ENCODE measurements at regions not wholly inside any gene's neighbourhood (a gene's known extent, or its start where the extent isn't known, plus 50 kb on each side); places are given as distances from the start of the nearest gene placed in this dataset.

- TF ChIP-seq ZNF256 (CRISPR knock-in tag; conservative IDR thresholded peaks at IDR 0.05) (no peak), ZNF577 (CRISPR knock-in tag; IDR thresholded peaks at IDR 0.05; ENCODE audit: borderline replicate concordance, low read depth) (no peak), FOSL2 (CRISPR knock-in tag; IDR thresholded peaks at IDR 0.05) (no peak), ZNF776 (CRISPR knock-in tag; IDR thresholded peaks at IDR 0.05) (peak; percentile 55; the same call in 1 of the 2 replicates), FOXA1 (IDR thresholded peaks at IDR 0.05) (no peak), FOXA1 (CRISPR knock-in tag; IDR thresholded peaks at IDR 0.05) (no peak), ATAD3A (CRISPR knock-in tag; IDR thresholded peaks at IDR 0.05) (no peak), HIVEP1 (CRISPR knock-in tag; IDR thresholded peaks at IDR 0.05) (0 out of 2 replicates have a peak, but pooled peaks have one; percentile 27), ZSCAN29 (CRISPR knock-in tag; conservative IDR thresholded peaks at IDR 0.05) (no peak), AGO2 (optimal IDR thresholded peaks at IDR 0.05; ENCODE audit: low read depth, low read length) (no peak), ZZZ3 (CRISPR knock-in tag; IDR thresholded peaks at IDR 0.05; ENCODE audit: borderline replicate concordance) (no peak), ZNF460 (CRISPR knock-in tag; IDR thresholded peaks at IDR 0.05; ENCODE audit: borderline replicate concordance) (no peak), GABPA (IDR thresholded peaks at IDR 0.05; ENCODE audit: low read depth, low read length) (no peak), GABPA (CRISPR knock-in tag; IDR thresholded peaks at IDR 0.05; ENCODE audit: low read depth) (no peak), ZGPAT (CRISPR knock-in tag; IDR thresholded peaks at IDR 0.05) (peak; percentile 12; the same call in 1 of the 2 replicates), MAF1 (CRISPR knock-in tag; IDR thresholded peaks at IDR 0.05; ENCODE audit: borderline replicate concordance) (no peak), CEBPB (IDR thresholded peaks at IDR 0.05; ENCODE audit: borderline replicate concordance, low read depth, low read length) (no peak), SOX6 (IDR thresholded peaks at IDR 0.05) (no peak), SOX6 (CRISPR knock-in tag; IDR thresholded peaks at IDR 0.05) (peak; percentile 4; the same call in 1 of the 2 replicates), ZNF124 (CRISPR knock-in tag; IDR thresholded peaks at IDR 0.05) (0 out of 2 replicates have a peak, but pooled peaks have one; percentile 15)
- TF ChIP-seq, protein P1, sequence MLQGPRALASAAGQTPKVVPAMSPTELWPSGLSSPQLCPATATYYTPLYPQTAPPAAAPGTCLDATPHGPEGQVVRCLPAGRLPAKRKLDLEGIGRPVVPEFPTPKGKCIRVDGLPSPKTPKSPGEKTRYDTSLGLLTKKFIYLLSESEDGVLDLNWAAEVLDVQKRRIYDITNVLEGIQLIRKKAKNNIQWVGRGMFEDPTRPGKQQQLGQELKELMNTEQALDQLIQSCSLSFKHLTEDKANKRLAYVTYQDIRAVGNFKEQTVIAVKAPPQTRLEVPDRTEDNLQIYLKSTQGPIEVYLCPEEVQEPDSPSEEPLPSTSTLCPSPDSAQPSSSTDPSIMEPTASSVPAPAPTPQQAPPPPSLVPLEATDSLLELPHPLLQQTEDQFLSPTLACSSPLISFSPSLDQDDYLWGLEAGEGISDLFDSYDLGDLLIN (CRISPR knock-in tag; IDR thresholded peaks at IDR 0.05; ENCODE audit: borderline replicate concordance): no peak
- TF ChIP-seq, protein P2, sequence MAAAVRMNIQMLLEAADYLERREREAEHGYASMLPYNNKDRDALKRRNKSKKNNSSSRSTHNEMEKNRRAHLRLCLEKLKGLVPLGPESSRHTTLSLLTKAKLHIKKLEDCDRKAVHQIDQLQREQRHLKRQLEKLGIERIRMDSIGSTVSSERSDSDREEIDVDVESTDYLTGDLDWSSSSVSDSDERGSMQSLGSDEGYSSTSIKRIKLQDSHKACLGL (CRISPR knock-in tag; IDR thresholded peaks at IDR 0.05): no peak
- TF ChIP-seq, protein P3, sequence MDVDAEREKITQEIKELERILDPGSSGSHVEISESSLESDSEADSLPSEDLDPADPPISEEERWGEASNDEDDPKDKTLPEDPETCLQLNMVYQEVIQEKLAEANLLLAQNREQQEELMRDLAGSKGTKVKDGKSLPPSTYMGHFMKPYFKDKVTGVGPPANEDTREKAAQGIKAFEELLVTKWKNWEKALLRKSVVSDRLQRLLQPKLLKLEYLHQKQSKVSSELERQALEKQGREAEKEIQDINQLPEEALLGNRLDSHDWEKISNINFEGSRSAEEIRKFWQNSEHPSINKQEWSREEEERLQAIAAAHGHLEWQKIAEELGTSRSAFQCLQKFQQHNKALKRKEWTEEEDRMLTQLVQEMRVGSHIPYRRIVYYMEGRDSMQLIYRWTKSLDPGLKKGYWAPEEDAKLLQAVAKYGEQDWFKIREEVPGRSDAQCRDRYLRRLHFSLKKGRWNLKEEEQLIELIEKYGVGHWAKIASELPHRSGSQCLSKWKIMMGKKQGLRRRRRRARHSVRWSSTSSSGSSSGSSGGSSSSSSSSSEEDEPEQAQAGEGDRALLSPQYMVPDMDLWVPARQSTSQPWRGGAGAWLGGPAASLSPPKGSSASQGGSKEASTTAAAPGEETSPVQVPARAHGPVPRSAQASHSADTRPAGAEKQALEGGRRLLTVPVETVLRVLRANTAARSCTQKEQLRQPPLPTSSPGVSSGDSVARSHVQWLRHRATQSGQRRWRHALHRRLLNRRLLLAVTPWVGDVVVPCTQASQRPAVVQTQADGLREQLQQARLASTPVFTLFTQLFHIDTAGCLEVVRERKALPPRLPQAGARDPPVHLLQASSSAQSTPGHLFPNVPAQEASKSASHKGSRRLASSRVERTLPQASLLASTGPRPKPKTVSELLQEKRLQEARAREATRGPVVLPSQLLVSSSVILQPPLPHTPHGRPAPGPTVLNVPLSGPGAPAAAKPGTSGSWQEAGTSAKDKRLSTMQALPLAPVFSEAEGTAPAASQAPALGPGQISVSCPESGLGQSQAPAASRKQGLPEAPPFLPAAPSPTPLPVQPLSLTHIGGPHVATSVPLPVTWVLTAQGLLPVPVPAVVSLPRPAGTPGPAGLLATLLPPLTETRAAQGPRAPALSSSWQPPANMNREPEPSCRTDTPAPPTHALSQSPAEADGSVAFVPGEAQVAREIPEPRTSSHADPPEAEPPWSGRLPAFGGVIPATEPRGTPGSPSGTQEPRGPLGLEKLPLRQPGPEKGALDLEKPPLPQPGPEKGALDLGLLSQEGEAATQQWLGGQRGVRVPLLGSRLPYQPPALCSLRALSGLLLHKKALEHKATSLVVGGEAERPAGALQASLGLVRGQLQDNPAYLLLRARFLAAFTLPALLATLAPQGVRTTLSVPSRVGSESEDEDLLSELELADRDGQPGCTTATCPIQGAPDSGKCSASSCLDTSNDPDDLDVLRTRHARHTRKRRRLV (CRISPR knock-in tag; IDR thresholded peaks at IDR 0.05): peak; percentile 57; the same call in 1 of the 2 replicates
These were observed 95.8 kb downstream of the BANF2 start (continued) for GRCh38 chr20:17795501-17796071.

Measured in HepG2 (cell line).